ENCODE measurements at regions not wholly inside any gene's neighbourhood (a gene's known extent, or its start where the extent isn't known, plus 50 kb on each side); places are given as distances from the start of the nearest gene placed in this dataset.

DNA sequence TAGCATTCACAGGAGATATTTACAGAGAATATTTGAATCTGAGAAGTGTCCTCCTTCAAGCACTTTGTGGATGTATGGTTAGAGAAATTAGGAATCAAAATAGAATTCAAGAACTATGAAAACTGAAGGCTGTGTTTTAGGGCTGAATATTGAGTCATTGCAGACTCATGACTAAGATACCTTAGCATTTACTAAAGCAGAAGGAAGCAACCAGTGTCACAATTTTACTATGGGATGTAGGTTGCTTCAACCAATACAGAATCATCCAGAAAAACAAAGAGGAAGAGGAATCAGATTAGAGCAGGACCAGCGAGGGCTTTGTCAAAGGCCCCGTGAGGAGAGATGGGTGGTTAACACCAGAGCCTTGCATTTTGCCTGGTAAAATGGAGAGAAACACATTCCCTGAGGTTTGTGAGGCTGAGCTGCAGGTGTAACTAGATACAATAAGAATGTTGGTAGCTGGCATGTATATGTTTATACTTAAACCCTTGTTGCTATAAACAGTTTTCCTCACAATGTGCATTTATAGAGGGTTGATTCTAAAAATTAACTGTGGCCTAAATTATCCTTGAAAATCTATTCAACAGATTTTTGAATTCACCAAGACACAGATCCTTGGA lies 518.1 kb downstream of the AGTPBP1 start:
- H3K4me3 ChIP-seq (ENCODE audit: low read depth, low read length): no peak overlapping the region
- DNase-seq (ENCODE audit: low read depth): no peak
- TF ChIP-seq CTCF (conservative IDR thresholded peaks at IDR 0.05; ENCODE audit: low read depth, low read length): no peak

- no peak for DNase-seq (ENCODE audit: low read depth)
- H3K4me3 ChIP-seq (ENCODE audit: low read depth, low read length): no peak overlapping the region
- no peak for TF ChIP-seq CTCF (conservative IDR thresholded peaks at IDR 0.05; ENCODE audit: low read depth, low read length)
Observed at GRCh38 chr9:85216601-85217000, 525.2 kb downstream of the AGTPBP1 start.

GRCh38 chr9:85215961-85216360 lies 525.8 kb downstream of the AGTPBP1 start:
- DNase-seq (ENCODE audit: low read depth): no peak
- no peak for TF ChIP-seq CTCF (conservative IDR thresholded peaks at IDR 0.05; ENCODE audit: low read depth, low read length)

DNA sequence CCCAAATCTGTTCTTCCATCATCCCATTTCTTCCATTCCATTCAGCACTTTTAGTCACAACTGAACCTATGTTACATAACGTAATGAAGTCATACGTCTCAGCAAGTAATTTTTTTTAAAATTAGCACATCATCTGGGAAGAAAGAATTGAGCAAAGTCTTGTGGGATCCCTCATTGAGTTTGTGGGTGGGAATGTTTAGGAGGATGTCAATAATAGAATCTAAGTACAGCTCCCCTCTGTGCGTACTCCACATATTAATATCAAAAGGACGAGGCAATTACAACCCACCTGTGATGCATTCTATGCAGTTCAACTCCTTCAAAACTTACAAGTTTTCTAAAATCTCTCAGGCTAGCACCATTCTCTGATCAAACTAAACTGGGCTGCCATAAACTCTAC lies 526.3 kb downstream of the AGTPBP1 start:
- H3K4me3 ChIP-seq (ENCODE audit: low read depth, low read length): no peak overlapping the region
- no peak for DNase-seq (ENCODE audit: low read depth)
- TF ChIP-seq CTCF (conservative IDR thresholded peaks at IDR 0.05; ENCODE audit: low read depth, low read length): no peak

More at GRCh38 chr9:85215961-85216360, 525.8 kb downstream of the AGTPBP1 start:
- no peak overlapping the region for H3K4me3 ChIP-seq (ENCODE audit: low read depth, low read length)

DNA sequence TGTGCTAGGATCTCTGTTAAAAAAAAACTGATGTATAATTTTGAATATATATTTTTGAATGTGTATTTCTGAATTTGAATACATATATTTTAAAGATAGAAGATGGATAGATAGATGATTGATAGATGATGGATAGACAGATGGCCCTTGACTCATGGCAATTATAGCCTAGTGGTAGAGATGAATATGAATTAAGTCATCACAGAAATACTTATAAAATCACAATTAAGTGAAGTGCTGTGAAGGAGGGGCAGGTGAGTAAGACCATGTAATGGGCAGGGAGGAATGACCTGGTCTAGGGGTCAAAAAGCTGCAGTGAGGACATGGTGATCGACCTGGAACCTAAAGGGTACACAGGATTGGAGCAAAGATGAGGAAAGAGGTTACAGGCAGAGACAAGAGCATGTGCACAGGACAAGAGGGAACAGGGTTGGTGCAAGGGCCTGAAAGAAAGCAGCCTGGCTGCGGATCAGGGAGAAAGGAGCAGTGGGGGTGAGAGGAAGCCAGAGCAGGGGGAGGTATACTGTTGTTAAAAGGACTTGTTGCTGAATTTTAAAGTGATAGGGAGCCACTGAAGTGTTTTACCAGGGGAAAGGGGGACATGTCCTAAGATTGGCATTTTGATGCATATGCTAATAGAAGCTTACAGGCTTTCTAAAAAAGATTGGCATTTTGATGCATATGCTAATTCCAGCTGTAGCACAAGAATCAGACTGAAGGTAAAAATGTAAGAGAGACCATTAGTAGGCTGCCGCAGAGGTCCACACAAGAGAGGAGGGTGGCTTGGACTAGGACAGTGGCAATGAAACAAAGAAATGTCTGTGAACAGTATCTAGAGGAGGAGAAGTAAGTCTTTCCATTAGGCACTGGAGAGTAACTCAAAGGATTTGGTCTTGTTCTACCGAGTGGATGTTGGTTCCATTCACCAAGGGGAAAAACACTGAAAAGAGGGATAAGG lies 527.8 kb downstream of the AGTPBP1 start:
- H3K4me3 ChIP-seq (ENCODE audit: low read depth, low read length): no peak overlapping the region
- no peak for DNase-seq (ENCODE audit: low read depth)
- TF ChIP-seq CTCF (conservative IDR thresholded peaks at IDR 0.05; ENCODE audit: low read depth, low read length): no peak

- no peak overlapping the region for H3K4me3 ChIP-seq (ENCODE audit: low read depth, low read length)
- DNase-seq (ENCODE audit: low read depth): peak; percentile 79
- TF ChIP-seq CTCF (conservative IDR thresholded peaks at IDR 0.05; ENCODE audit: low read depth, low read length): no peak
Observed at GRCh38 chr9:85212887-85213286, 528.9 kb downstream of the AGTPBP1 start.

All from epithelial cell of proximal tubule (primary cell).